ENCODE measurements at regions not wholly inside any gene's neighbourhood (a gene's known extent, or its start where the extent isn't known, plus 50 kb on each side); places are given as distances from the start of the nearest gene placed in this dataset.

DNA sequence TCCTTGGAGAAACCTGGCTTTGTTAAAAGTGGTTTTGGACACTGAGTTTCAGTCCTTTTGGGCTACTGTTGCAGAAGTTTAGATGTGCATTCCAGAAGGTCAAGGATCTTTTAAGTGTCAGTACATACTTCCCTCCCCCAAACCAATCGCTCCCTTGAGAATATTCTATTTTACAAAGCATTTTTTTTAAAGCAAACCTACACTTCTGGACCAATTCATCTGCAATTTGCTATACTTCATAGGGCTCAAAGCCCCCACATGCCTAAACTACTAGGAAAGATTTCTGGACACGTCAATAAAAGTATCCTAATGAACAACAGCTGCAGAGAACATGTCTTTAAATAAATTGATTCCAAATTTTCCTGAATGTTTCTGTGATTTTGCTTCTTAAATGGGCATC lies 157.6 kb downstream of the RDH14 start:
- TF ChIP-seq TCF4 (CRISPR knock-in tag; IDR thresholded peaks at IDR 0.05; ENCODE audit: borderline replicate concordance) (no peak), ESRRG (CRISPR knock-in tag; IDR thresholded peaks at IDR 0.05) (no peak), TOX (CRISPR knock-in tag; IDR thresholded peaks at IDR 0.05; ENCODE audit: borderline replicate concordance) (no peak), OSR1 (CRISPR knock-in tag; IDR thresholded peaks at IDR 0.05) (no peak), GLIS3 (CRISPR knock-in tag; IDR thresholded peaks at IDR 0.05) (no peak), BACH2 (CRISPR knock-in tag; IDR thresholded peaks at IDR 0.05; ENCODE audit: borderline replicate concordance) (no peak), ZC3H10 (CRISPR knock-in tag; IDR thresholded peaks at IDR 0.05) (no peak), ZFP3 (CRISPR knock-in tag; IDR thresholded peaks at IDR 0.05) (no peak), SNAI2 (CRISPR knock-in tag; IDR thresholded peaks at IDR 0.05) (no peak), ZNF8 (CRISPR knock-in tag; IDR thresholded peaks at IDR 0.05) (no peak), CSDC2 (CRISPR knock-in tag; IDR thresholded peaks at IDR 0.05) (no peak), RARB (CRISPR knock-in tag; IDR thresholded peaks at IDR 0.05) (no peak)
- TF ChIP-seq, protein P1, sequence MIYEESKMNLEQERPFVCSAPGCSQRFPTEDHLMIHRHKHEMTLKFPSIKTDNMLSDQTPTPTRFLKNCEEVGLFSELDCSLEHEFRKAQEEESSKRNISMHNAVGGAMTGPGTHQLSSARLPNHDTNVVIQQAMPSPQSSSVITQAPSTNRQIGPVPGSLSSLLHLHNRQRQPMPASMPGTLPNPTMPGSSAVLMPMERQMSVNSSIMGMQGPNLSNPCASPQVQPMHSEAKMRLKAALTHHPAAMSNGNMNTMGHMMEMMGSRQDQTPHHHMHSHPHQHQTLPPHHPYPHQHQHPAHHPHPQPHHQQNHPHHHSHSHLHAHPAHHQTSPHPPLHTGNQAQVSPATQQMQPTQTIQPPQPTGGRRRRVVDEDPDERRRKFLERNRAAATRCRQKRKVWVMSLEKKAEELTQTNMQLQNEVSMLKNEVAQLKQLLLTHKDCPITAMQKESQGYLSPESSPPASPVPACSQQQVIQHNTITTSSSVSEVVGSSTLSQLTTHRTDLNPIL (CRISPR knock-in tag; IDR thresholded peaks at IDR 0.05; ENCODE audit: low read depth), result no peak
- TF ChIP-seq, protein P2, sequence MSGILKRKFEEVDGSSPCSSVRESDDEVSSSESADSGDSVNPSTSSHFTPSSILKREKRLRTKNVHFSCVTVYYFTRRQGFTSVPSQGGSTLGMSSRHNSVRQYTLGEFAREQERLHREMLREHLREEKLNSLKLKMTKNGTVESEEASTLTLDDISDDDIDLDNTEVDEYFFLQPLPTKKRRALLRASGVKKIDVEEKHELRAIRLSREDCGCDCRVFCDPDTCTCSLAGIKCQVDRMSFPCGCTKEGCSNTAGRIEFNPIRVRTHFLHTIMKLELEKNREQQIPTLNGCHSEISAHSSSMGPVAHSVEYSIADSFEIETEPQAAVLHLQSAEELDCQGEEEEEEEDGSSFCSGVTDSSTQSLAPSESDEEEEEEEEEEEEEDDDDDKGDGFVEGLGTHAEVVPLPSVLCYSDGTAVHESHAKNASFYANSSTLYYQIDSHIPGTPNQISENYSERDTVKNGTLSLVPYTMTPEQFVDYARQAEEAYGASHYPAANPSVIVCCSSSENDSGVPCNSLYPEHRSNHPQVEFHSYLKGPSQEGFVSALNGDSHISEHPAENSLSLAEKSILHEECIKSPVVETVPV (CRISPR knock-in tag; IDR thresholded peaks at IDR 0.05), result no peak
- no peak for ATAC-seq

DNA sequence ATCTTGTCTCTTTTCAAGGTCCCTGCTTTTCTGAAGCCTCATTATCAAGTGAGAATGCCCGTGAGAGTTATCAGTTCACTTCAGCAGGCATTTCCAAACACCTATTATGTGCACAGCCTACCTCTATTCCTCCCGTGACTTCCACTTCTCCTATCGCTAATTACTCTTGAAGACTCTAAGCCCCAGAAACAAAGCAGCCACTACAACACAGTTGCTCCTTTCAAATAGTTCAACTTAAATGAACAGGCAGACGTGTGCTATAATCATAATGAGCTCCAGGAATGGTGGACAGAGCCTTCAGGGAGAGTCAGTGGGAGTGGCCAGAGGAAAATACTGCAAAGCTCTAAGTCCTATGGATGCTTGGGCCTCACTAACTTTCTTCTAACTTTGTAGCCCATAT lies 159.0 kb downstream of the RDH14 start:
- TF ChIP-seq, protein P3, sequence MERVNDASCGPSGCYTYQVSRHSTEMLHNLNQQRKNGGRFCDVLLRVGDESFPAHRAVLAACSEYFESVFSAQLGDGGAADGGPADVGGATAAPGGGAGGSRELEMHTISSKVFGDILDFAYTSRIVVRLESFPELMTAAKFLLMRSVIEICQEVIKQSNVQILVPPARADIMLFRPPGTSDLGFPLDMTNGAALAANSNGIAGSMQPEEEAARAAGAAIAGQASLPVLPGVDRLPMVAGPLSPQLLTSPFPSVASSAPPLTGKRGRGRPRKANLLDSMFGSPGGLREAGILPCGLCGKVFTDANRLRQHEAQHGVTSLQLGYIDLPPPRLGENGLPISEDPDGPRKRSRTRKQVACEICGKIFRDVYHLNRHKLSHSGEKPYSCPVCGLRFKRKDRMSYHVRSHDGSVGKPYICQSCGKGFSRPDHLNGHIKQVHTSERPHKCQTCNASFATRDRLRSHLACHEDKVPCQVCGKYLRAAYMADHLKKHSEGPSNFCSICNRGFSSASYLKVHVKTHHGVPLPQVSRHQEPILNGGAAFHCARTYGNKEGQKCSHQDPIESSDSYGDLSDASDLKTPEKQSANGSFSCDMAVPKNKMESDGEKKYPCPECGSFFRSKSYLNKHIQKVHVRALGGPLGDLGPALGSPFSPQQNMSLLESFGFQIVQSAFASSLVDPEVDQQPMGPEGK (CRISPR knock-in tag; IDR thresholded peaks at IDR 0.05; ENCODE audit: borderline replicate concordance), result no peak
- TF ChIP-seq SNAI2 (CRISPR knock-in tag; IDR thresholded peaks at IDR 0.05) (no peak), CSDC2 (CRISPR knock-in tag; IDR thresholded peaks at IDR 0.05) (no peak), ESRRG (CRISPR knock-in tag; IDR thresholded peaks at IDR 0.05) (no peak), ZNF70 (CRISPR knock-in tag; IDR thresholded peaks at IDR 0.05) (no peak), BACH2 (CRISPR knock-in tag; IDR thresholded peaks at IDR 0.05; ENCODE audit: borderline replicate concordance) (no peak), ARNTL (CRISPR knock-in tag; IDR thresholded peaks at IDR 0.05; ENCODE audit: borderline replicate concordance, low read depth) (no peak), PPARA (CRISPR knock-in tag; IDR thresholded peaks at IDR 0.05; ENCODE audit: borderline replicate concordance) (no peak), OSR1 (CRISPR knock-in tag; IDR thresholded peaks at IDR 0.05) (no peak), GLIS3 (CRISPR knock-in tag; IDR thresholded peaks at IDR 0.05) (no peak), ISL1 (CRISPR knock-in tag; IDR thresholded peaks at IDR 0.05) (no peak), TCF4 (CRISPR knock-in tag; IDR thresholded peaks at IDR 0.05; ENCODE audit: borderline replicate concordance) (no peak)
- TF ChIP-seq, protein P4, sequence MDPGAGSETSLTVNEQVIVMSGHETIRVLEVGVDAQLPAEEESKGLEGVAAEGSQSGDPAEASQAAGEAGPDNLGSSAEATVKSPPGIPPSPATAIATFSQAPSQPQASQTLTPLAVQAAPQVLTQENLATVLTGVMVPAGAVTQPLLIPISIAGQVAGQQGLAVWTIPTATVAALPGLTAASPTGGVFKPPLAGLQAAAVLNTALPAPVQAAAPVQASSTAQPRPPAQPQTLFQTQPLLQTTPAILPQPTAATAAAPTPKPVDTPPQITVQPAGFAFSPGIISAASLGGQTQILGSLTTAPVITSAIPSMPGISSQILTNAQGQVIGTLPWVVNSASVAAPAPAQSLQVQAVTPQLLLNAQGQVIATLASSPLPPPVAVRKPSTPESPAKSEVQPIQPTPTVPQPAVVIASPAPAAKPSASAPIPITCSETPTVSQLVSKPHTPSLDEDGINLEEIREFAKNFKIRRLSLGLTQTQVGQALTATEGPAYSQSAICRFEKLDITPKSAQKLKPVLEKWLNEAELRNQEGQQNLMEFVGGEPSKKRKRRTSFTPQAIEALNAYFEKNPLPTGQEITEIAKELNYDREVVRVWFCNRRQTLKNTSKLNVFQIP (CRISPR knock-in tag; IDR thresholded peaks at IDR 0.05; ENCODE audit: borderline replicate concordance, low read depth), result no peak
- TF ChIP-seq, protein P1 (CRISPR knock-in tag; IDR thresholded peaks at IDR 0.05; ENCODE audit: low read depth), result no peak
- TF ChIP-seq, protein P5, sequence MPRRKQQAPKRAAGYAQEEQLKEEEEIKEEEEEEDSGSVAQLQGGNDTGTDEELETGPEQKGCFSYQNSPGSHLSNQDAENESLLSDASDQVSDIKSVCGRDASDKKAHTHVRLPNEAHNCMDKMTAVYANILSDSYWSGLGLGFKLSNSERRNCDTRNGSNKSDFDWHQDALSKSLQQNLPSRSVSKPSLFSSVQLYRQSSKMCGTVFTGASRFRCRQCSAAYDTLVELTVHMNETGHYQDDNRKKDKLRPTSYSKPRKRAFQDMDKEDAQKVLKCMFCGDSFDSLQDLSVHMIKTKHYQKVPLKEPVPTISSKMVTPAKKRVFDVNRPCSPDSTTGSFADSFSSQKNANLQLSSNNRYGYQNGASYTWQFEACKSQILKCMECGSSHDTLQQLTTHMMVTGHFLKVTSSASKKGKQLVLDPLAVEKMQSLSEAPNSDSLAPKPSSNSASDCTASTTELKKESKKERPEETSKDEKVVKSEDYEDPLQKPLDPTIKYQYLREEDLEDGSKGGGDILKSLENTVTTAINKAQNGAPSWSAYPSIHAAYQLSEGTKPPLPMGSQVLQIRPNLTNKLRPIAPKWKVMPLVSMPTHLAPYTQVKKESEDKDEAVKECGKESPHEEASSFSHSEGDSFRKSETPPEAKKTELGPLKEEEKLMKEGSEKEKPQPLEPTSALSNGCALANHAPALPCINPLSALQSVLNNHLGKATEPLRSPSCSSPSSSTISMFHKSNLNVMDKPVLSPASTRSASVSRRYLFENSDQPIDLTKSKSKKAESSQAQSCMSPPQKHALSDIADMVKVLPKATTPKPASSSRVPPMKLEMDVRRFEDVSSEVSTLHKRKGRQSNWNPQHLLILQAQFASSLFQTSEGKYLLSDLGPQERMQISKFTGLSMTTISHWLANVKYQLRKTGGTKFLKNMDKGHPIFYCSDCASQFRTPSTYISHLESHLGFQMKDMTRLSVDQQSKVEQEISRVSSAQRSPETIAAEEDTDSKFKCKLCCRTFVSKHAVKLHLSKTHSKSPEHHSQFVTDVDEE (CRISPR knock-in tag; IDR thresholded peaks at IDR 0.05), result no peak
- ATAC-seq, result no peak
